Fibroblast of lung (primary cell): ENCODE measurements at regions not wholly inside any gene's neighbourhood (a gene's known extent, or its start where the extent isn't known, plus 50 kb on each side); places are given as distances from the start of the nearest gene placed in this dataset.

Source experiments
- EZH2 ChIP-seq: IDR thresholded peaks from 2 replicates; pipeline ENCODE4 v1.5.1; 2012; ENCODE audit warnings: low read length, control low read depth, mild to moderate bottlenecking; ENCODE audit errors: missing control alignments
- TF ChIP-seq, protein P1 (sequence below), 2 donors: IDR thresholded peaks in 1 of 2; conservative IDR thresholded peaks in 1 of 2; 1 replicate in 1 of 2; 2 replicates in 1 of 2; pipeline ENCODE4 v1.5.1; 2011 to 2012; ENCODE audit warnings: low read length in 2 of 2, control low read depth in 1 of 2, inconsistent platforms in 1 of 2, low read depth in 1 of 2, mild to moderate bottlenecking in 1 of 2

DNA sequence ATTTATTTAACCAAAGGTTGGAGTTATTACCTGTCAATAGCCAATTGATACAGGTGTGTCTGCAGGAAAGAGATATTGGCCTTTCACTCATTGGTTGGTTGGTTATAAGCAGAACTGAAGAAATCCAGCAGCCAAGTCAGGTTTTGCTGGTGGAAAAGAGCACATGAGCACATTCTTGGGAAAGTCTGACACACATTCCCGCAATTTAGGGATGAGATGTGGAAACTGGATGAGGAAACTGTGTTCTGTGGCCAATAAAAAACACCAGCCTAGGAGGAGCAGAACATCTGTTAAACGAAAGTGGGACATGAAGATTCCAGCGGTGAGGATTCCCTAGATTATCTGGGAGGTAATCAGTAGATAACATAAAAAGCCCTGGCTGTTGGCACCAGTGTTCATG, 567.4 kb upstream of the CPEB2 start:
- TF ChIP-seq, protein P1, sequence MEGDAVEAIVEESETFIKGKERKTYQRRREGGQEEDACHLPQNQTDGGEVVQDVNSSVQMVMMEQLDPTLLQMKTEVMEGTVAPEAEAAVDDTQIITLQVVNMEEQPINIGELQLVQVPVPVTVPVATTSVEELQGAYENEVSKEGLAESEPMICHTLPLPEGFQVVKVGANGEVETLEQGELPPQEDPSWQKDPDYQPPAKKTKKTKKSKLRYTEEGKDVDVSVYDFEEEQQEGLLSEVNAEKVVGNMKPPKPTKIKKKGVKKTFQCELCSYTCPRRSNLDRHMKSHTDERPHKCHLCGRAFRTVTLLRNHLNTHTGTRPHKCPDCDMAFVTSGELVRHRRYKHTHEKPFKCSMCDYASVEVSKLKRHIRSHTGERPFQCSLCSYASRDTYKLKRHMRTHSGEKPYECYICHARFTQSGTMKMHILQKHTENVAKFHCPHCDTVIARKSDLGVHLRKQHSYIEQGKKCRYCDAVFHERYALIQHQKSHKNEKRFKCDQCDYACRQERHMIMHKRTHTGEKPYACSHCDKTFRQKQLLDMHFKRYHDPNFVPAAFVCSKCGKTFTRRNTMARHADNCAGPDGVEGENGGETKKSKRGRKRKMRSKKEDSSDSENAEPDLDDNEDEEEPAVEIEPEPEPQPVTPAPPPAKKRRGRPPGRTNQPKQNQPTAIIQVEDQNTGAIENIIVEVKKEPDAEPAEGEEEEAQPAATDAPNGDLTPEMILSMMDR (conservative IDR thresholded peaks at IDR 0.05 in 1 of 2, IDR thresholded peaks at IDR 0.05 in 1 of 2; ENCODE audit: low read depth in 1 of 2, low read length in 2 of 2), result no peak
- no peak for TF ChIP-seq EZH2
